H1 (cell line): ENCODE measurements at regions not wholly inside any gene's neighbourhood (a gene's known extent, or its start where the extent isn't known, plus 50 kb on each side); places are given as distances from the start of the nearest gene placed in this dataset.

Source experiments
- CTCF ChIA-PET: fragments of 300-600 bp; sonication (Branson Sonifier 250); formaldehyde crosslinking; loops from one replicate; lab custom pipeline; 2021; ENCODE audit not compliant: partially characterized antibody; lab: Charles Lee
- POLR2A ChIA-PET: fragments of 300-600 bp; sonication (Branson Sonifier 250); formaldehyde crosslinking; loops from one replicate; lab custom pipeline; 2021; ENCODE audit warnings: inconsistent platforms; ENCODE audit not compliant: partially characterized antibody; lab: Charles Lee
- DNase-seq, 2 experiments: peaks; one replicate each; pipeline versions ENCODE4 v3.0.0 to v3.0.0-alpha.2; 2010 to 2022; ENCODE audit warnings: low spot score in 2 of 2, low read depth in 1 of 2, mixed read lengths in 1 of 2
- FAIRE-seq: peaks from 2 replicates; lab custom pipeline; 2011; peaks lifted over from hg19 to GRCh38; lab: Jason Lieb, UNC
- H2AFZ ChIP-seq: 2 replicates; pipeline ENCODE4 v1.8.1; 2012; ENCODE audit warnings: low read length, inconsistent platforms
- H2AK5ac ChIP-seq: 2 replicates; pipeline ENCODE4 v1.6.1; 2013; ENCODE audit warnings: low read depth, low read length
- H2BK120ac ChIP-seq: replicated peaks from 2 replicates; pipeline ENCODE3; 2013; ENCODE audit warnings: low read depth, low read length, inconsistent platforms
- H2BK12ac ChIP-seq: 2 replicates; pipeline ENCODE4 v1.6.1; 2013; ENCODE audit warnings: low read depth, low read length
- H2BK15ac ChIP-seq: 2 replicates; pipeline ENCODE4 v1.6.1; 2013; ENCODE audit warnings: low read length
- H2BK20ac ChIP-seq: 2 replicates; pipeline ENCODE4 v1.6.1; 2013; ENCODE audit warnings: low read length
- H2BK5ac ChIP-seq: 2 replicates; pipeline ENCODE4 v1.6.1; 2013; ENCODE audit warnings: low read depth, low read length
- H3K14ac ChIP-seq: 2 replicates; pipeline ENCODE4 v1.6.1; 2013; ENCODE audit warnings: inconsistent platforms; ENCODE audit not compliant: insufficient read length
- H3K18ac ChIP-seq: 2 replicates; pipeline ENCODE4 v1.6.1; 2013; ENCODE audit warnings: low read length; ENCODE audit errors: extremely low read depth
- H3K23ac ChIP-seq: 2 replicates; pipeline ENCODE4 v1.6.1; 2013; ENCODE audit warnings: inconsistent platforms; ENCODE audit not compliant: insufficient read length
- H3K23me2 ChIP-seq: 2 replicates; pipeline ENCODE4 v1.6.1; 2013; ENCODE audit warnings: low read depth, low read length
- H3K27ac ChIP-seq: 2 replicates; pipeline ENCODE4 v1.6.1; 2011; ENCODE audit warnings: low read depth, low read length, inconsistent platforms
- H3K27me3 ChIP-seq, 4 experiments: replicated peaks in 1 of 4; 1 replicate in 1 of 4; 2 replicates in 3 of 4; pipeline versions ENCODE4 v1.6.1 to v1.8.1; 2011 to 2013; ENCODE audit warnings: low read length in 3 of 4, mild to moderate bottlenecking in 3 of 4, inconsistent platforms in 2 of 4, mixed read lengths in 2 of 4, moderate library complexity in 1 of 4; ENCODE audit not compliant: control insufficient read depth in 3 of 4, insufficient read depth in 3 of 4; ENCODE audit errors: extremely low read depth in 1 of 4
- H3K36me3 ChIP-seq, 4 experiments: 2 replicates each; pipeline versions ENCODE4 v1.6.1 to v1.8.1; 2011 to 2013; ENCODE audit warnings: mild to moderate bottlenecking in 4 of 4, low read length in 3 of 4, moderate library complexity in 2 of 4, control low read depth in 1 of 4, inconsistent platforms in 1 of 4; ENCODE audit not compliant: insufficient read depth in 4 of 4, control insufficient read depth in 2 of 4
- H3K4ac ChIP-seq: replicated peaks from 2 replicates; pipeline ENCODE3; 2013; ENCODE audit warnings: low read length, low read depth, mixed read lengths, inconsistent platforms; ENCODE audit not compliant: insufficient read length
- H3K4me1 ChIP-seq, 4 experiments: replicated peaks in 1 of 4; 1 replicate in 1 of 4; 2 replicates in 3 of 4; pipeline versions ENCODE4 v1.6.1 to v1.8.1; 2011 to 2013; ENCODE audit warnings: low read length in 3 of 4, inconsistent platforms in 2 of 4, mixed read lengths in 1 of 4; ENCODE audit not compliant: insufficient read depth in 4 of 4, control insufficient read depth in 3 of 4
- H3K4me2 ChIP-seq, 2 experiments: 2 replicates each; pipeline versions ENCODE4 v1.6.1 to v1.8.1; 2011 to 2013; ENCODE audit warnings: low read depth in 2 of 2, low read length in 2 of 2, control low read depth in 1 of 2, inconsistent platforms in 1 of 2, mild to moderate bottlenecking in 1 of 2; ENCODE audit not compliant: insufficient read depth in 1 of 2
- H3K4me3 ChIP-seq, 4 experiments: fragments of 200-600, 300-600 bp in 1 of 4; sonication (generic), shearing (Covaris generic), sonication (Bioruptor Twin) in 1 of 4; 2 replicates each; pipeline versions ENCODE4 v1.5.1 to v1.8.1; 2011 to 2016; ENCODE audit warnings: low read length in 4 of 4, low read depth in 3 of 4, control low read depth in 2 of 4, inconsistent platforms in 2 of 4, mild to moderate bottlenecking in 2 of 4, mixed read lengths in 1 of 4, moderate library complexity in 1 of 4; ENCODE audit not compliant: insufficient read depth in 2 of 4; ENCODE audit errors: extremely low read depth in 1 of 4
- H3K56ac ChIP-seq: replicated peaks from 2 replicates; pipeline ENCODE3; 2013; ENCODE audit warnings: low read depth, mild to moderate bottlenecking, mixed read lengths, low read length, inconsistent platforms; ENCODE audit not compliant: insufficient read length
- H3K79me1 ChIP-seq: 2 replicates; pipeline ENCODE4 v1.6.1; 2013; ENCODE audit warnings: low read depth, low read length, control low read depth
- H3K79me2 ChIP-seq, 2 experiments: 2 replicates each; pipeline versions ENCODE4 v1.6.1 to v1.8.1; 2012 to 2013; ENCODE audit warnings: low read length in 2 of 2, mild to moderate bottlenecking in 2 of 2, inconsistent platforms in 1 of 2; ENCODE audit not compliant: insufficient read depth in 2 of 2, control insufficient read depth in 1 of 2
- H3K9ac ChIP-seq, 4 experiments: replicated peaks in 1 of 4; 1 replicate in 1 of 4; 2 replicates in 3 of 4; pipeline versions ENCODE4 v1.6.1 to v1.8.1; 2011 to 2013; ENCODE audit warnings: low read depth in 3 of 4, low read length in 3 of 4, control low read depth in 2 of 4, mild to moderate bottlenecking in 2 of 4, moderate library complexity in 2 of 4, inconsistent platforms in 1 of 4; ENCODE audit errors: extremely low read depth in 1 of 4
- H3K9me3 ChIP-seq, 2 experiments: 2 replicates each; pipeline versions ENCODE4 v1.6.1 to v1.8.1; 2012 to 2013; ENCODE audit warnings: mild to moderate bottlenecking in 2 of 2, moderate library complexity in 2 of 2, control low read depth in 1 of 2, inconsistent platforms in 1 of 2, low read depth in 1 of 2, low read length in 1 of 2, mixed read lengths in 1 of 2; ENCODE audit not compliant: insufficient read depth in 2 of 2
- H4K20me1 ChIP-seq, 2 experiments: replicated peaks in 1 of 2; 2 replicates each; pipeline versions ENCODE3 to v1.8.1; 2011 to 2013; ENCODE audit warnings: inconsistent platforms in 2 of 2, low read length in 2 of 2, mild to moderate bottlenecking in 1 of 2; ENCODE audit not compliant: insufficient read depth in 2 of 2, control insufficient read depth in 1 of 2
- H4K5ac ChIP-seq: 2 replicates; pipeline ENCODE4 v1.6.1; 2013; ENCODE audit warnings: low read length, low read depth, mixed read lengths, inconsistent platforms; ENCODE audit not compliant: insufficient read length
- H4K8ac ChIP-seq: 2 replicates; pipeline ENCODE4 v1.8.0; 2013; ENCODE audit warnings: mild to moderate bottlenecking, moderate library complexity, low read length, inconsistent platforms; ENCODE audit not compliant: insufficient read depth; ENCODE audit errors: extremely low read depth
- H4K91ac ChIP-seq: replicated peaks from 2 replicates; pipeline ENCODE3; 2013; ENCODE audit warnings: low read length, mixed read lengths, inconsistent platforms; ENCODE audit not compliant: insufficient read length
- BRCA1 ChIP-seq: IDR thresholded peaks from 2 replicates; pipeline ENCODE4 v1.6.1; 2012; ENCODE audit warnings: low read depth, low read length, improper control_type of control experiment
- CHD1 ChIP-seq: IDR thresholded peaks from 2 replicates; pipeline ENCODE4 v1.6.1; 2012; ENCODE audit warnings: low read depth, low read length, improper control_type of control experiment
- KDM4A ChIP-seq: IDR thresholded peaks from one replicate; pipeline ENCODE4 v1.7.1; 2012; ENCODE audit warnings: low read depth, mild to moderate bottlenecking, moderate library complexity, low read length, inconsistent platforms; ENCODE audit not compliant: severe bottlenecking
- NANOG ChIP-seq: IDR thresholded peaks from 2 replicates; pipeline ENCODE4 v1.6.1; 2011; ENCODE audit warnings: low read length, low read depth, mild to moderate bottlenecking, inconsistent platforms; ENCODE audit not compliant: insufficient read depth, poor library complexity, severe bottlenecking
- NRF1 ChIP-seq: IDR thresholded peaks from 2 replicates; pipeline ENCODE4 v1.6.1; 2011; ENCODE audit warnings: mild to moderate bottlenecking, low read depth, low read length, improper control_type of control experiment
- SUZ12 ChIP-seq: fragments of 200-600 bp; sonication (generic); IDR thresholded peaks from 2 replicates; pipeline ENCODE4 v1.6.1; 2012; ENCODE audit warnings: mild to moderate bottlenecking, inconsistent platforms, low read length, moderate library complexity, mixed read lengths
- USF2 ChIP-seq: IDR thresholded peaks from 2 replicates; pipeline ENCODE4 v1.6.1; 2011; ENCODE audit warnings: low read length, improper control_type of control experiment
- YY1 ChIP-seq: IDR thresholded peaks from 2 replicates; pipeline ENCODE4 v1.6.1; 2011; ENCODE audit warnings: low read depth, mild to moderate bottlenecking, low read length
- WGBS, 2 experiments: shearing (Covaris generic) in 1 of 2; methylation state at CpG; one replicate each; pipeline versions ENCODE4 v1.1.6 to v1.1.7; 2013 to 2015; ENCODE audit warnings: low lambda C conversion rate in 2 of 2, mixed read lengths in 2 of 2, inconsistent platforms in 1 of 2, low coverage in 1 of 2, missing lambda C conversion rate in 1 of 2; ENCODE audit not compliant: insufficient replicate concordance in 2 of 2, insufficient coverage in 1 of 2, insufficient read length in 1 of 2; ENCODE audit errors: extremely low coverage in 1 of 2, missing lambda C conversion rate in 1 of 2; 5-methylcytosine and 5-hydroxymethylcytosine counted together

GRCh38 chr9:108442627-108443018 is 413.2 kb downstream of the ACTL7B start:
- Histone ChIP-seq H3K36me3 (no peaks in the 10 kb centered on the region), H3K4me1 (no peaks in the 10 kb centered on the region), H3K23me2 (no peaks in the 10 kb centered on the region), H3K9ac (no peak overlapping the region), H4K91ac (no peak overlapping the region), H3K23ac (no peak overlapping the region), H2AK5ac (no peak overlapping the region), H3K9me3 (no peaks in the 10 kb centered on the region), H4K20me1 (no peaks in the 10 kb centered on the region), H3K56ac (no peak overlapping the region), H3K18ac (no peak overlapping the region), H2BK120ac (no peak overlapping the region), H3K4ac (no peak overlapping the region), H2BK12ac (no peak overlapping the region), H3K14ac (no peak overlapping the region), H2BK5ac (no peak overlapping the region), H3K4me2 (no peak overlapping the region), H2AFZ (no peak overlapping the region), H3K4me3 (no peak overlapping the region), H3K79me1 (no peaks in the 10 kb centered on the region), H3K27ac (no peak overlapping the region), H3K27me3 (no peaks in the 10 kb centered on the region), H2BK15ac (no peak overlapping the region), H3K79me2 (no peaks in the 10 kb centered on the region), H2BK20ac (no peak overlapping the region), H4K8ac (no peak overlapping the region), H4K5ac (no peak overlapping the region)
- ChIA-PET POLR2A (no interaction called here), CTCF (no interaction called here)
- 94% methylated on average over 3 of the region's 3 CpGs; no CpG with 5 or more reads in 1 of the 2 experiments for WGBS, 2 experiments
- DNase-seq = no peak
- TF ChIP-seq CHD1 (no peak), USF2 (no peak), NANOG (no peak), KDM4A (no peak), NRF1 (no peak), SUZ12 (no peak), YY1 (no peak), BRCA1 (no peak)
- no peak for FAIRE-seq
